Endothelial cell of umbilical vein (primary cell): ENCODE measurements at regions not wholly inside any gene's neighbourhood (a gene's known extent, or its start where the extent isn't known, plus 50 kb on each side); places are given as distances from the start of the nearest gene placed in this dataset.

Source experiments
- BruUV-seq: library from RNA; stranded (reverse); fragments of 400-500 nt; replicated peaks from 2 replicates; lab custom pipeline; 2021; lab: Mats Ljungman, UMichigan
- CTCF ChIA-PET: fragments of 300-600, 350-600 bp; sonication (Branson Sonifier 250); formaldehyde crosslinking; loops from one replicate; lab custom pipeline; 2021; ENCODE audit warnings: antibody characterized with exemption, inconsistent platforms; lab: Charles Lee
- POLR2A ChIA-PET: fragments of 300-600, 350-600 bp; sonication (Branson Sonifier 250); formaldehyde crosslinking; loops from one replicate; lab custom pipeline; 2021; ENCODE audit warnings: antibody characterized with exemption, inconsistent platforms; lab: Charles Lee
- DNase-seq: peaks from one replicate; pipeline ENCODE4 v3.0.0-alpha.2; 2011; ENCODE audit warnings: low read depth, low spot score
- FAIRE-seq: peaks from 2 replicates; lab custom pipeline; 2011; peaks lifted over from hg19 to GRCh38; lab: Jason Lieb, UNC
- H2AFZ ChIP-seq: 2 replicates; pipeline ENCODE4 v1.6.0; 2012; ENCODE audit warnings: low read depth, low read length, control low read depth, inconsistent platforms
- H3K27ac ChIP-seq: 2 replicates; pipeline ENCODE4 v1.5.1; 2011; ENCODE audit warnings: low read depth, mild to moderate bottlenecking, control low read depth, low read length, moderate library complexity; ENCODE audit not compliant: insufficient read depth
- H3K27me3 ChIP-seq, 2 experiments: 2 replicates each; pipeline versions ENCODE4 v1.6.0 to v1.6.1; 2011; ENCODE audit warnings: low read length in 2 of 2, mixed read lengths in 1 of 2; ENCODE audit not compliant: control insufficient read depth in 2 of 2, insufficient read depth in 2 of 2
- H3K36me3 ChIP-seq, 2 experiments: 2 replicates in 1 of 2; 3 replicates in 1 of 2; pipeline ENCODE4 v1.5.1; 2011; ENCODE audit warnings: low read length in 2 of 2, mild to moderate bottlenecking in 1 of 2, moderate library complexity in 1 of 2; ENCODE audit not compliant: control insufficient read depth in 2 of 2, insufficient read depth in 2 of 2; ENCODE audit errors: extremely low read depth in 1 of 2
- H3K4me1 ChIP-seq: 3 replicates; pipeline ENCODE4 v1.5.1; 2011; ENCODE audit warnings: mild to moderate bottlenecking, low read length; ENCODE audit not compliant: control insufficient read depth, insufficient read depth; ENCODE audit errors: extremely low read depth
- H3K4me2 ChIP-seq: 2 replicates; pipeline ENCODE4 v1.6.1; 2011; ENCODE audit warnings: low read length, control low read depth, mixed read lengths; ENCODE audit not compliant: insufficient read depth
- H3K4me3 ChIP-seq, 3 experiments: fragments of 200-600 bp in 1 of 3; sonication (generic), shearing (Covaris generic) in 1 of 3; replicated peaks in 1 of 3; 2 replicates each; pipeline ENCODE4 v1.5.1; 2011 to 2016; ENCODE audit warnings: control low read depth in 3 of 3, low read length in 3 of 3, mild to moderate bottlenecking in 2 of 3, inconsistent platforms in 1 of 3, low read depth in 1 of 3, moderate library complexity in 1 of 3; ENCODE audit not compliant: insufficient read depth in 1 of 3
- H3K79me2 ChIP-seq: 2 replicates; pipeline ENCODE4 v1.6.0; 2012; ENCODE audit warnings: low read length, inconsistent platforms; ENCODE audit not compliant: control insufficient read depth, insufficient read depth
- H3K9ac ChIP-seq: replicated peaks from 2 replicates; pipeline ENCODE3; 2011; ENCODE audit warnings: low read length, control low read depth; ENCODE audit not compliant: insufficient read depth; ENCODE audit errors: extremely low read depth
- H3K9me1 ChIP-seq: replicated peaks from 3 replicates; pipeline ENCODE4 v1.6.0; 2011; ENCODE audit warnings: mild to moderate bottlenecking, low read length; ENCODE audit not compliant: control insufficient read depth, insufficient read depth; ENCODE audit errors: extremely low read depth
- H3K9me3 ChIP-seq: replicated peaks from 2 replicates; pipeline ENCODE4 v1.5.1; 2012; ENCODE audit warnings: low read length, inconsistent platforms; ENCODE audit not compliant: control insufficient read depth, insufficient read depth
- H4K20me1 ChIP-seq: replicated peaks from 2 replicates; pipeline ENCODE3; 2011; ENCODE audit warnings: mild to moderate bottlenecking, low read length; ENCODE audit not compliant: control insufficient read depth, insufficient read depth; ENCODE audit errors: extremely low read depth
- EZH2 ChIP-seq: IDR thresholded peaks from 2 replicates; pipeline ENCODE4 v1.6.1; 2012; ENCODE audit warnings: borderline replicate concordance, low read depth, mild to moderate bottlenecking, moderate library complexity, low read length, inconsistent platforms; ENCODE audit not compliant: severe bottlenecking
- FOS ChIP-seq: IDR thresholded peaks from 2 replicates; pipeline ENCODE4 v1.6.1; 2011; ENCODE audit warnings: mild to moderate bottlenecking, low read length, moderate library complexity, borderline replicate concordance; ENCODE audit not compliant: insufficient read depth
- GATA2 ChIP-seq: IDR thresholded peaks from 2 replicates; pipeline ENCODE4 v1.7.0; 2011; ENCODE audit warnings: low read depth, mild to moderate bottlenecking, moderate library complexity, mixed read lengths, low read length; ENCODE audit not compliant: insufficient read length, insufficient read depth
- JUN ChIP-seq: IDR thresholded peaks from 2 replicates; pipeline ENCODE4 v1.6.1; 2011; ENCODE audit warnings: borderline replicate concordance, low read depth; ENCODE audit not compliant: insufficient read length, insufficient read depth
- MYC ChIP-seq: IDR thresholded peaks from one replicate; pipeline ENCODE4 v1.6.1; 2011; ENCODE audit warnings: mild to moderate bottlenecking, low read depth, low read length
- POLR2A ChIP-seq: IDR thresholded peaks from 2 replicates; pipeline ENCODE4 v1.6.1; 2012; ENCODE audit warnings: low read depth, mild to moderate bottlenecking, control low read depth, low read length
- POLR2AphosphoS5 ChIP-seq: IDR thresholded peaks from 2 replicates; pipeline ENCODE4 v1.6.1; 2012; ENCODE audit warnings: low read depth, mild to moderate bottlenecking, control low read depth, low read length, moderate library complexity; ENCODE audit not compliant: insufficient read depth
- dilution Hi-C: fragments of 300-500 bp; cut with MboI; formaldehyde crosslinking; loops from one replicate; pipeline ENCODE4 v1.15.0; 2019; ENCODE audit warnings: low sequenced_read_pairs; ENCODE audit not compliant: extremely low pct_ligation_motif_present
- intact Hi-C: fragments of 100-400 bp; cut with micrococcal nuclease; formaldehyde crosslinking; loops from one replicate; pipeline ENCODE4 v1.10.0; 2022
- TF ChIP-seq, protein P1 (sequence below), 2 donors: IDR thresholded peaks; 1 replicate in 1 of 2; 2 replicates in 1 of 2; pipeline ENCODE4 v1.5.1; 2011; ENCODE audit warnings: low read length in 2 of 2, mild to moderate bottlenecking in 2 of 2, moderate library complexity in 2 of 2, control low read depth in 1 of 2, inconsistent platforms in 1 of 2, low read depth in 1 of 2; ENCODE audit not compliant: insufficient read depth in 1 of 2; ENCODE audit errors: extremely low read depth in 1 of 2
- TF ChIP-seq, protein P2 (sequence below): IDR thresholded peaks from 2 replicates; pipeline ENCODE4 v1.6.1; 2011; ENCODE audit not compliant: insufficient read depth, insufficient read length

GRCh38 chr1:36628804-36629203 is 146.1 kb upstream of the CSF3R start:
- H3K4me1 ChIP-seq, result no peaks in the 10 kb centered on the region
- no peaks in the 10 kb centered on the region for H3K9me3 ChIP-seq
- no peaks in the 10 kb centered on the region for H4K20me1 ChIP-seq
- no peaks in the 10 kb centered on the region for H3K79me2 ChIP-seq
- dilution Hi-C loops, result no loop called here
- H3K27ac ChIP-seq, result no peak overlapping the region
- ChIA-PET POLR2A (no interaction called here), CTCF (no interaction called here)
- H3K9me1 ChIP-seq, result no peaks in the 10 kb centered on the region
- FAIRE-seq (no peak), DNase-seq (no peak)
- intact Hi-C loops, result no loop called here
- TF ChIP-seq, protein P1, sequence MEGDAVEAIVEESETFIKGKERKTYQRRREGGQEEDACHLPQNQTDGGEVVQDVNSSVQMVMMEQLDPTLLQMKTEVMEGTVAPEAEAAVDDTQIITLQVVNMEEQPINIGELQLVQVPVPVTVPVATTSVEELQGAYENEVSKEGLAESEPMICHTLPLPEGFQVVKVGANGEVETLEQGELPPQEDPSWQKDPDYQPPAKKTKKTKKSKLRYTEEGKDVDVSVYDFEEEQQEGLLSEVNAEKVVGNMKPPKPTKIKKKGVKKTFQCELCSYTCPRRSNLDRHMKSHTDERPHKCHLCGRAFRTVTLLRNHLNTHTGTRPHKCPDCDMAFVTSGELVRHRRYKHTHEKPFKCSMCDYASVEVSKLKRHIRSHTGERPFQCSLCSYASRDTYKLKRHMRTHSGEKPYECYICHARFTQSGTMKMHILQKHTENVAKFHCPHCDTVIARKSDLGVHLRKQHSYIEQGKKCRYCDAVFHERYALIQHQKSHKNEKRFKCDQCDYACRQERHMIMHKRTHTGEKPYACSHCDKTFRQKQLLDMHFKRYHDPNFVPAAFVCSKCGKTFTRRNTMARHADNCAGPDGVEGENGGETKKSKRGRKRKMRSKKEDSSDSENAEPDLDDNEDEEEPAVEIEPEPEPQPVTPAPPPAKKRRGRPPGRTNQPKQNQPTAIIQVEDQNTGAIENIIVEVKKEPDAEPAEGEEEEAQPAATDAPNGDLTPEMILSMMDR (IDR thresholded peaks at IDR 0.05; ENCODE audit: extremely low read depth in 1 of 2, insufficient read depth in 1 of 2, low read depth in 1 of 2, low read length in 2 of 2), result no peak
- no peak for TF ChIP-seq POLR2AphosphoS5
- no peak for TF ChIP-seq JUN
- TF ChIP-seq EZH2, result no peak
- TF ChIP-seq MYC, result no peak
- TF ChIP-seq FOS, result no peak
- TF ChIP-seq POLR2A, result no peak
- TF ChIP-seq, protein P2, sequence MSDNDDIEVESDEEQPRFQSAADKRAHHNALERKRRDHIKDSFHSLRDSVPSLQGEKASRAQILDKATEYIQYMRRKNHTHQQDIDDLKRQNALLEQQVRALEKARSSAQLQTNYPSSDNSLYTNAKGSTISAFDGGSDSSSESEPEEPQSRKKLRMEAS, result no peak
- TF ChIP-seq GATA2, result no peak
- H2AFZ ChIP-seq, result no peak overlapping the region
- H3K27me3 ChIP-seq, result no peaks in the 10 kb centered on the region
- H3K36me3 ChIP-seq, result no peaks in the 10 kb centered on the region
- no peak overlapping the region for H3K9ac ChIP-seq
- H3K4me3 ChIP-seq, result no peak overlapping the region
- no TSS peak for BruUV-seq
- no peak overlapping the region for H3K4me2 ChIP-seq
